Activated gamma-delta T cell treated with anti-CD3 and anti-CD28 coated beads, Interleukin-2, amount 50 U/mL, for 16 hours (primary cell): ENCODE measurements at regions not wholly inside any gene's neighbourhood (a gene's known extent, or its start where the extent isn't known, plus 50 kb on each side); places are given as distances from the start of the nearest gene placed in this dataset.

Experiments used
- DNase-seq: peaks from one replicate; pipeline ENCODE4 v3.0.0-alpha.2; 2020; ENCODE audit warnings: low read depth

DNA sequence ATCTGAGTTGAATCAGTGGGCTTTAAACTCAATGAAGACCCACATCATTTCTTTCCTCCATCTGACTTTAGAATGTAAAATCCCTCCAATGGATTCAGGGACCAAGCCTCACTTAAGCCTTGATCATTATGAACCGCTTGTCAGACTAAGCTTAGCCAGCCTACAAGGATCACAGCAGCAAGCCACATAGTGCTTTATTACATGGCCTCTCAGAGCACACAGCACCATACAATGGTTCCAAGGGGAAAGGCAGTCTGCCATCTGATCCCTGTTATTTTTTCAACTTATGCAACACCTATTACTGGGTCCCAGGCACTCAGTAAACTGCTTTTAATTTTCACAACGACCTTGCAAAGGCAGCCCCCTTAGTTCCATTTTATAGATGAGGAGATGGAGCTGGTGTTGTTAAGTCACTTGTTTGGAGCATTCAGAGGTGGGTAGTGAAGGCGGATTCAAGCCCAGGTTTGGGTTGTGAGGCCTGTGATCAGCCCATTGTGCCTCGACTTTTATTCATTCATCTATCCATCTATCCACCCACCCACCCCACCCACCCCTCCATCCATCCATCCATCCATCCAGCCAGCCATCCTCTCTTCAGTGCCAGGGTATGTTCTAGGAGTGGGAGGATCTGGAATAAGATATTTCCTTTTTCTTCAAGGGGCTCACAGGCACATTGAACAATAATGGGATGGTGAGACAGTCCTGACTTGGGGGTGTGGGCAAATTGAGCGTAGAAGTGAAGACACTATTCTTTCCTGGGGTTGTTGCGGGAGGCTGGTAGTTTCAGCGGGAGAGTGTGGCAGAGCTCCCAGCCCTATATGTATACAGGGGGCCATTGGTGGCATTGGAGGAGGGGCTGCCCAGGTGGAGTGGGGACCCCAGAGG is 141.2 kb downstream of the MYCN start:
- no peak for DNase-seq

DNA sequence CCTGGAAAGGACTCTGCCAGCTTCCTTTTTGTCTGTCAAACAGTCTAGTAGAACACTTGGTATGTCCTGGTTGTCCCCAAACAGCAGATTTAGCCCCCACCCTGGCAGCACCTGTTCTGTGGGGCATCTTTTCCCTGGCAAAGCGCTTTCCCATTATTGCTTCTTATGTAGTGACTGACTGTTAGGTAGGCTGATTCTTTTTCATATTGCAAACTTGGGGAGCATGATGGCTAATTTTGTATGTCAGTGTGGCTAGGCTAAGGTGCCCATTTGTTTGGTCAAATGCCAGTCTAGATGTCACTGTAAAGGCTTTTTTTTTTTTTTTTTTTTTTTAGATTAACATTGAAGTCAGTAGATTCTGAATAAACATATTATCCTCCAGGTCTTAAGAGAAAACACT is 140.2 kb downstream of the MYCN start:
- no peak for DNase-seq

DNA sequence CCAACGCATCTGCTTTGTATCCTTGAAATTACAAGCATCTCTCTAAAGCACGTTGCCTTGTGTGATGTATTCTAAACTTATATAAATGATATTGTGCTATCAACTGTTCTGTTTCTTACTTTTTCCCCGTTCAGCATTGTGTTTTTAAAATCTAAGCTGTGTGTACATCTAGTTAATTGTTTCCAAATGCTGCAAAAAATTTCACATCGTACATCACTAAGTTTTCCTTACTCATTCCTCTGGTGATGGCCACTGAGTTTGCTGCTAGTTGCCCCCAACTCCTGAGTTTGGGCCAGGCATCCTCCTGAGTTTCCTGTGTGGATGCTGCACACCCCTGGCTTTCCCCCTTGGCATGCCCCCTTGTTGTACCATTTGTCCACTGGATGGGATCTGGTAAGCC is 139.7 kb downstream of the MYCN start:
- no peak for DNase-seq

DNA sequence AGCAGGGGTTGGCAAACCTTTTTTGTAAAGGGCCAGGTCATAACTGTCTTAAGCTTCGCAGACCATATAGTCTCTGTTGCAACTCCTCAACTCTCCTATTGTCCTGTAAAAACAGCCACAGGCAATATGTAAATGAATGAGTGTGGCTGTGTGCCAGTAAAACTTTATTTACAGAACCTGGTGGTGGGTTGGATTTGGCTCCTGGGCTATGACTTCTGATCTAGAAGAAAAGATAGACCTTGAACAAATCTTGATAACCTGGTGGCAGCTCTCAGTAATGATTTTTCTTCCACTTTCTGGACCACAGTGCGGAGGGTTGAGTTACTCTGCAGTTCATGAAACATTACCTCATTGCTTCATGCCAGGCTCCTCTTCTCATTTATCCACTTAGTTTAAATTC is 139.3 kb downstream of the MYCN start:
- no peak for DNase-seq

DNA sequence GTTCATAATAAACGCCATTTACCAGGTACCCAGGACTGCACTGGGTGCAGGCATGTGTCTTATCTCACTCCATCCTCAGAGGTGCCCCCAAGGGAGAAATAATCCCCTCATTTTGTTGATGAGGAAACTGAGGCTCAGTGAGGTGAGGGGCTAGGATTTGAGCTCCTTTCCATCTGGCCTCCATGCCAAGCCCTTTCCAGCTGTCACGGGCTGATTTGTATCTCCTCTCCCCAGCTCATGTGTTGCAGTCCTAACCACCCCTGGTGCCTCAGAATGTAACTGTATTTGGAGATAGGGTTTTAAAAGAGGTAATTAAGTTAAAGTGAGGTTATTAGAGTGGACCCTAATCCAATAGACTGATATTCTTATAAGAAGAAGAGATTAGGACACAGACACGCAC is 137.3 kb downstream of the MYCN start:
- DNase-seq = no peak

DNA sequence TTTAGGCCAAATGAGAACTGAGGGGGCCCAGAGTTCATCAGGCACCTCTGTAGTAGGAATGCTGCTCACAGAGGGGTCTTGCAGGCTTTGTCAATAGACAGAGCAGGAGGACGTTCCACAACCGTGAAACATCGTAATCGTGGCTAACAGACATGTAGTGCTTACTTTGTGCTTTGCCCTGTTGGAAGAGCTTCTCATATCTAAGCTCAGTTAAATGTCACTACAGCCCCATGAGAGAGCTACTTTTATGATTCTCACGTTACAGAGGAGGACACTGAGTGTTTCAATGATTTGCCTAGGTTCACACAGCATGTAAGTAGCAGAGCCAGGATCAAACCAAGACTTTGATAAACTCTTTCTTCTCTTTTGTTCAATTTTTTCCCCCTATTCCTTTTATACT is 136.6 kb downstream of the MYCN start:
- DNase-seq = no peak

DNA sequence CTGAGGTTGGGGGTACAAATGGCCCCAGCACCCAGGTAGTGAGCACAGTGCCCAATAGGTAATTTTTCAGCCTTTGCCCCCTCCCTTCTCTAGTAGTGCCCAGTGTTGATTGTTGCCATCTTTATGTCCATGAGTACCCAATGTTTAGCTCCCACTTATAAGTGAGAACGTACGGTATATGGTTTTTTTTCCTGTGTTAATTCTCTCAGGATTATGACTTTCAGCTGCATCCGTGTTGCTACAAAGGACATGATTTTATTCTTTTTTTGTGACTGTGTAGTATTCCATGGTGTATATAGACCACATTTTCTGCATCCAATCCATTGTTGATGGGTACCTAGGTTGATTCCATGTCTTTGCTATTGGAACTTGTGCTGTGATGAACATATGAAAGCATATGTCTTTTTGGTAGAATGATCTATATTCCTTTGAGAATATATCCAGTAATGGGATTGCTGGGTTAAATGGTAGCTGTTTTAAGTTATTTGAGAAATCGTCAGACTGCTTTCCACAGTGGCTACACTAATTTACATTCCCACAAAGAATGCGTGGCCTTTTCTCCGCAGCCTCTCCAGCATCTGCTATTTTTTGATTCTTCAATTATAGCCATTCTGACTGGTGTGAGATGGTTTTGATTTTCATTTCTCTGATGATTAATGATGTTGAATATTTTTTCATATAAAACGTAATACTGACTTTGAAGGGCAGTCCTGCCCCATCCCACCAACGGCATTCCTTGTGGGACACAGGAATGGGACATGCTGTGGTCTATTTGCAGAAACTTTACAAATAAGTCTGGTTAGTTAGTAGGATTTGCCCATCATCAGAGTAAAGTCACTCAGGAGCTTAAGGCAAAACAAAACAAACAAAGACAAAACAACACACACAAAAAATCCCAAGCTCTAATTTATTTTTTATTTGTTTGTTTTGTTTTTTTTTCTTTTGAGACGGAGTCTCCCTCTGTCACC is 135.0 kb downstream of the MYCN start:
- no peak for DNase-seq

DNA sequence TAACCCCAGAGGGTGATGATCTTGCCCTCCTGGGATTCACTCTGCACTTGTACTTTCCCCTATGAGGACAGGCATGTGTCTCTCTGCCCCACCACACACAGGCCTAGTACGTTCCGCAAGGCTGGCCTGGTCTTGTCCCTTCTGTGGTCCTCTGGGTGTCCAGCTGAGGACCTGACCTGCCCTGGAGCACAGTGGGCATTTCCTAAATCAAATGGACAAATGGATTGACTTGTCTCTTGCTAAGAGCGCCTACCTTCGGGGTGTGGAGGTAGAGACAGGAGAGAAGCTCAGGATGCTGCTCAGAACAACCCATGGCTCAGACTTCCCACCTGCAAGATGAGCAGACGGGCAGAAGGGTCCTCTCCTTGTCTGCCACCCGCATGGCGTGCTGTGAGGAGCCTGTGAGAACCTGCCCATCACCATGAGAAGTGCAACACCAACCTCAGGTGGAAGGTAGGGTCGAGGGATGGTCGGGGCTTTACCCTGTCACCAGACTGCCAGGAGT is 133.6 kb downstream of the MYCN start:
- DNase-seq = no peak

DNA sequence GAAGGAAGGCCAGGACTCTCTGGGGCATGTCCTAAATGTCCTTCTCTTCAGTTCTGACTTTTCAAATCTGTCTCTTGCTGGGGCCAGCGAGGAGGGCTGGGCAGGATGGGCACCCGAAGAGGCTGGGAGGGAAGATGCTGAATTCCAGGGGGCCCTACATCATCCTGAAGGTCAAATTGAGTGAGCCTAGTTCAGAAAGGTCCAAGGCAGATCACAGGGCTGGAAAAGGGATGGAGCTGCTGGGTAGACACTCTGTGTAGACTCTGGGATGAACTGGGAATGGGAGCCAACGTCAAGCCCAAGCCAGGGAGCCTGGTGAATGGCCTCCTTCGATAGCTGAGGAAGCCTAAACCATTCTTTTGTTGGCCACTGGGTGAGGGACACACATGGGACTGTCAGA is 133.1 kb downstream of the MYCN start:
- no peak for DNase-seq

DNA sequence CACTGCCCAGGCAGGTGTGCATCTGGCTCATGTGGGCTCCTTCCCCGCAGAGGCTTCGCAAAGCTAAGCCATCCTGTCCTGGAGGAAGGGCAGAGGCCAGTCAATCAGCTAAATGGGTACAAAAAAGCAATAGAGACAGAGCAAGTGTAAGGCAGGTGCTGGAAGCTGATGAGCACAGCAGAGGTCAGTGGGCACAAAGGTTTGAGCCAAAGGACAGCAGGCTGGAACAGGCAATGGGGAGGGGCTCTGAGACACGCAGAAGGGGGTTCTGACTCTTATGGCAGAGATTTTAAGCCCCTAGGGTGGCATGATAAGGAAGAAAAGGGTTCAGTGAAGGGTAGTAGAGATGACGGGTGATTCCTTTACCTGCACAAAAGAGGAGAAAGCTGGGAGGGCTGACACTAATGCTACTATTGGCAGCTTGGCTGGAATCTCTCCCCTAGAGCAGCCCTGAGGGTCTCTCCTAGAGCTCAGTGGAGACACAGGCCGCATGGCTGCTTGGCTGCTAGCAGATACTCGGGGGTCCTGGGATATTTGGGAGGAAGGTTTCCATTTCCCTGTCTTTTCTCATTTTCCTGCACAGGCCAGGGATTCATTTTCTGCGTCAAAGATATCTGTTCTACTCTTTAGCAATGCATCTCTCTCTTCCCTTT is 132.4 kb downstream of the MYCN start:
- no peak for DNase-seq

DNA sequence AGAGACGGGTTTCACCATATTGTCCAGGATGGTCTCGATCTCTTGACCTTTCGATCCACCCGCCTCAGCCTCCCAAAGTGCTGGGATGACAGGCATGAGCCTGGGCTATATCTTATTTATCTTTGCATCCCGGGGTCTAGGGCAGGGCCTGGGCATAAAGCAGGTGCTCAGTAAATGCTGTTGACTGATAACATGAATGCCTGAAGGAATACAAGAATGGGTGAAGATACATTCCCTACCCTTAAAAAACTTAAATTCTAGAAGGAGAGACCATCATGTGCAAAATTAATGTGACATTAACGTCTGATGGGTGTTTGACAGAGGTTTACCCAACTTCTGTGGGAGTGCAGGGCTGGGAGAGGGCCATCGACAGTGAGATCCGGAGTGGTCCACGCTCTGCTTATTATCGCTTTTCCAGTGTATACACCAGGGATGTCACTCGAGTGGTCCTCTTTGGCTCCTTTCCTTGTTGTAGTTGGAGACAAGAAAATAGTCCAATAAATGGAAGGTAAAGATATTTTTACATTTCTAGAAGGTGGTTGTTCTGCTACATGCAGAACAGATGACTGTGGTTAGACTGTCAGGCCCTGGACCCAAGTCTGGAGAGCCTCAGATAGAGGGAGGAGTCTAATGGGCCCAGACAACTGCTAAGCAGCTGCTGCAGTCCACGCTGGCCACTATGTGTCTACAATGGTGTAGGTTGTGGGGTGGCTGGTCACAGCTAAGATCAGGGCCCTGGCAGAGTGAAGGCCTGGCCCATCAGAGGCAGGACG is 131.7 kb downstream of the MYCN start:
- DNase-seq = no peak

DNA sequence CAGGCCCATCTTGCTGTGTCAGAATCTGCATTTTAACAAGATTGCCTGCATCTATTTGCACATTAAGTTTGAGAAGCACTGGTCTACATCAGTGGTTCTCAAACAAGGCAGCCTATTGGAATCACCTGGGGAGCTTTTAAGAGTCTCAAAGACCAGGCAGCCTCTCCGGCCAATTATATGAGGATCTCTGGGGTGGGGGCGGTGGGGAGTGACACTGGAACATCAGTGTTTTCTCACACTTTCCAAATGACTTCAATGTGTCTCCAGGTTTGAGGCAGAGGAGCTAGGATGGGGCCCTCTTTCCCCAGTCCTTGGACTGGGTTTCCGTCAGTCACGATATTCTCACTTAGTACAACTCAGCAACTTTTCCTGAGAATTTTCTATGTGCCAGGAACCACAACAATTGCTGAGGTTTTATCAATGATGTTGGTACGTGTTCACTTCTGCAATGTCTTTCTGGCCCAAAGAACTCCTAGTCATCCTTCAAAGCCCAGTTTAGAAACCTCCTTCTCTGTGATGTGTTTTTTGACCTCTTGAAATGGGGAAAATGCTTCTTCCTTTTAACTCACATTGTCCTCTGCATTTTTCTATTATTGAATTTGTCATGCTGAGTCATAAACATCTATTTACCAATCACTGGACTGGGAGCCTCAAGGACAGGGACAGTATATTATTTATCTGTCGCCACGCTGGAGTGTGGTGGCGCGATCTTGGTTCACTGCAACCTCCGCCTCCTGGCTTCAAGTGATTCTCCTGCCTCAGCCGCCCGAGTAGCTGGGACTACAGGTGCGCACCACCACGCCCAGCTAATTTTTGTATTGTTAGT is 130.9 kb downstream of the MYCN start:
- DNase-seq = no peak

DNA sequence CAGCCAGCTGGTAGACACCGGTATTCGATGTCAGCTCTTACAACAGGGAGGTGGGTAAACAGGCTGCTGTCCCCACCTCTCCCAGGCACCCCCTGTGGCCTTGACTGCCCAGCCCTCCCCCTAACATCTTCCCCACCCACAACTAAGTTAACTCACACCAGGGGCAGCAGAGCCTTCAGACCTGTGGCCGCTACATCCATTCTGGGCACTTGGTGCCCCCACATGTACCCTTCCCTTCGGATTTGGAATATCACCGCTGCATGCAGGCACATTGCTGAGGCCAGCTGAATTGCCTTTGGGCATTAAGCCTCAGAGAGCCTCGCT is 130.3 kb downstream of the MYCN start:
- no peak for DNase-seq

DNA sequence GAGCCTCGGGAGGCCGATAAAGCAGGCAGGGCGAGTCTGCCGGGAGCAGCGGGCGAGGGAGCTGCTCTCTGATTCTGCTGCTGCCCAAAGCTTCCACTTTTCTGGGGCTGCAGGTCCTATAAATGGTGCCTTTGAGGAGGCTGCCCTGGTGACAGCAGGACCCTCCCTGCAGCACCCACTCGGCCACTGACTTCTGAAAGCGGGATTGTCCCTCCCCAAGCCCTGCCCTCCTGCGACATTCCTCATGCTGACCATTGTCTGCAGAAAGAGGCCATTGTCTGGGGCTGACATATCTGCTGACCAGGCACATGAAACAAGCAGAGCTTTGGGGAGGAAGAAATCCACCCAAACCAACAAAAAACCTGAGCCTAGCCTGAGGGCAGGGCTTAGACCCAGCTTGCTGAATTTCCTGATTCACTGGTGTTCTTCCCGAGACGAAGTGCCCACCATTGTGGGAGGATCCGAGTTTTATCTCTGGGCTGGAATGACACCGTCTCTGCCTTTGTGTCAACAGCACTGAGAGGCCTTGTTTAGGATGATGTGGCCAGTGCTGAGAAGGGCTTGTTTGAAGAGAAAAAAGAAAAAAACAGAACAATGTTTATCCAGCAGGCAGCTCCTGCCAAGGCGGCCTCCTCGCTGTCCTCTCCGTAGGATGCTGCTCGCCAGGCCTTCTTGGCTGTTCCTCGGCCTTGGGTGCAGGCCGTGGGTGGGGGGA is 129.7 kb downstream of the MYCN start:
- no peak for DNase-seq

DNA sequence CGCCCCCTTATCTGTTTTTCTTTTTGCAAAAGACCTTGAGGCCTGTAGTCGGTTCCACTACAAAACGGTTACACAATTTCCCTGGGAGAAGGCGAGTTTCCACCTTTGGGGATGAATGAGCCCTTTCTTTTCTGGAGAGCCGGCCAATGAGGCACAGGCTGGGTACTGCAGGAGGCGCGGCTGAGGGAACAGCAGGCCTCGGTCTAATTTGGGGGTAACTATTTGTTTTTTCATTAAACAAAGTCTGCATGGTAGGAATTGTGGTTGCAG is 129.2 kb downstream of the MYCN start:
- no peak for DNase-seq

DNA sequence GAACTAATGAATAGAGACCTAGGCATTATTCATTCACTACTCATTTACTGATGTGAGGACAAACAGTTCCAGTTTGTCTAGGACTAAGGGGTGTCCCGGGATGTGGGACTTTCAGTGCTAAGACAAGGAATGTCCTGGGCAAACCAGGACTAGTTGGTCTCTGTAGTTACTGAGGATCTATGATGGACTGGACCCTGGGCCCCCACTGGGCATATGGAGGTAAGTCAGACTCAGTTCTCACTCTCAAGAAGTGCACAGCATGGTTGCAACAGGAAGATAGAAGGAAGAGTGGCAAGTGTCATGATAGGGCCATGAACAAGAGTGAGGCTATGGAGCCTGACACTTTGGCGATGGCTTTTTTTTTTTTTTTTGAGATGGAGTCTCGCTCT is 128.2 kb downstream of the MYCN start:
- DNase-seq = no peak

DNA sequence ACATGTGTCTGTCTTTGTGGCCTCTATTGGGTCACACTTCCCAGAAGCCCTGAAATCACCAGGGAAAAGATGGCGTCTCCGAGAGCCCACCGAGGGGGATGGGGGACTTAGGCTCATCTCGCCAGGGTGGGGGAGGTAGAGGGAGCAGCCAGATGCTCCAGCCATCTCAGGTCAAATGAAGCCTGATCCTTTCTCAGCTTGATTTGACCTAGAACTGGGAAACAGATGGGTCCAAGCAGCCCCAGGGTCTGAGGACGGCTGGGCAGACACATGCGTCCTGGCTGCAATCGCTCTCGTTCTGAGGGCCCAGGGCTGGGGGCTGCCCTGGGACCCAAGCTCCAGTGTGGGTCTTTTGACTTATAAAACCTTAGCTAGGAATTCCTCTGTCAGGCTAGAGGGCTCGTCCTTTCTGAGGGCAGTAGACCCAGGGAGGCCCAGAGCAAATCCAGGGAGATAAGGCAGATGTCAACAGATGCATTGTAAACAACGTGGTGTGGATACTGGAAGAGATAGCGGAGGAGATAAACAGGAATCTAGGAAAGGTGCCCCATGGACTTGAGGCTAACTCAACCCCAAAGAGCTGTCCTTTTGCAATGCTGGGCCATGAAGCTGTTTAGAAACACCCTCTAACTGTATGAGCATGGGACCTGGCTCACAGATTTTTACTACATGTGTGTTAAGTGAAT is 127.7 kb downstream of the MYCN start:
- DNase-seq = no peak

DNA sequence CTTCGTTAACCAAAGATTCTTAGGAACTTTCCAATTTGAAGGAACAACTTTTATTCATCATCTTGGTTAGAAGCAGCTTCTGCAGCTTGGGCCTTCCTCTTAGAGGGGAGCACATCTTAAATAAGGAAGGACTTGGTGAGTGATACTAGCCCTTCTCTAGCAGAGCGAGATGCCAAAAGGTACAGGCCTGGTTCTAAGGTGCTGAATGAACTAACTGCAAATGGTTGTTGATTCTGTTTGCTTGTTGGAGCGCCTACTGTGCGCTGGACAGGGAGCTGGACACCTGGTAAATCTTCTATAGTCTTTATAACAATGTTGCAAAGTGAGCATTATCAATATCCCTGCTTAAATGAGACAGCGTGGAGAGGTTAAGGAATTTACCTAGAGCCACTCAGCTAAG is 127.1 kb downstream of the MYCN start:
- DNase-seq = no peak

DNA sequence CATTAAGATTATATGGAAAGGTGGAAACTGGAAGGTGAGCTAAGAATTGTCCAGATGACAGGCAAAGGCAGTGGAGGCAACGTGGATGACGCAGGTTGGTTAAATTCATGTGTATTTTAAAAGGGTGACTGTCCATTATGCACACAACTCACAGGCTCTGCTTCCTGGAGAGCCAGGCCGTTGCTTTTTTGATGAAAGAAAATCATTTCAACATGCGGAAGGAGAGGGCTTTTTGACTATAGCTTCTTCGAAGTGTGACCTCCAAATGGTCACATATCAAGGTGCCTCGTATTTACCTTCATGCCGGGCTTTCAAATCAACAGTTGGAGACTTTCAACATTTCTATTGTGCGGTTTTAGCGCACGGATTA is 126.7 kb downstream of the MYCN start:
- DNase-seq = no peak
